ENCODE measurements at regions not wholly inside any gene's neighbourhood (a gene's known extent, or its start where the extent isn't known, plus 50 kb on each side); places are given as distances from the start of the nearest gene placed in this dataset.

- TF ChIP-seq CTCF (IDR thresholded peaks at IDR 0.05) (no peak), POLR2A (IDR thresholded peaks at IDR 0.05) (no peak)
Measured at GRCh38 chr7:131753620-131754222, 197.3 kb upstream of the PODXL start.
